ENCODE measurements at regions not wholly inside any gene's neighbourhood (a gene's known extent, or its start where the extent isn't known, plus 50 kb on each side); places are given as distances from the start of the nearest gene placed in this dataset.
A peak's percentile ranks its signal among the peaks of the same experiment; 100 is the strongest.
"Not testable (repeated sequence)": the region's sequence is repeated elsewhere in the genome, so short reads cannot be mapped to it uniquely, and the experiment has no call there.

DNA sequence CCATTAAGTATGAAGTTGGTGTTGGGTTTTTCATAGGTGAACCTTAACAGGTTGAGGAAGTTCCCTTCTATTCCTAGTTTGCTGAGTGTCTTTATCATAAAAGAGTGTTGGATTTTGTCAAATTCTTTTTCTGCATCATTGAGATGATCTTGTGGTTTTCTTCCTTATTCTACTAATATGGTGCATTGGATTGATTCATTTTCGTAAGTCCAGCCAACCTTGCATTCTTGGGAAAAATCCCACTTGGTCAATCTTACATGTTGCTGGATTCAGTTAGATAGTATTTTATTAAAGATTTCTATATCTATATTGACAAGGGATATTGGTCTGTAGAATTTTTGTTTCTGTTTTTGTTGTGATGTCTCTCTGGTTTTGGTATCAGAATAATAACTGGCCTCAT is 83.7 kb upstream of the C15orf39 start:
- Histone ChIP-seq H3K4me1 (peaks cover 0 to 17% (median 3%) of the 10 kb centered on the region in 6 donors), H3K27me3 (replicated peaks in 1 of 7) (no peaks in the 10 kb centered on the region), H3K9me3 (peaks cover 0 to 22% (median 12%) of the 10 kb centered on the region in 8 donors), H3K27ac (no peak overlapping the region), H3K4me3 (no peak overlapping the region), H3K36me3 (no peaks in the 10 kb centered on the region)
- 91 to 98% (median 97%) methylated on average over 1 of the region's 1 CpG for WGBS, 5 donors
- DNase-seq: no peak
- intact Hi-C loops (cut with DNase I; ENCODE audit: low total_unique reads): no loop called here
- TF ChIP-seq POLR2A (IDR thresholded peaks at IDR 0.05): no peak
- TF ChIP-seq, protein P1, sequence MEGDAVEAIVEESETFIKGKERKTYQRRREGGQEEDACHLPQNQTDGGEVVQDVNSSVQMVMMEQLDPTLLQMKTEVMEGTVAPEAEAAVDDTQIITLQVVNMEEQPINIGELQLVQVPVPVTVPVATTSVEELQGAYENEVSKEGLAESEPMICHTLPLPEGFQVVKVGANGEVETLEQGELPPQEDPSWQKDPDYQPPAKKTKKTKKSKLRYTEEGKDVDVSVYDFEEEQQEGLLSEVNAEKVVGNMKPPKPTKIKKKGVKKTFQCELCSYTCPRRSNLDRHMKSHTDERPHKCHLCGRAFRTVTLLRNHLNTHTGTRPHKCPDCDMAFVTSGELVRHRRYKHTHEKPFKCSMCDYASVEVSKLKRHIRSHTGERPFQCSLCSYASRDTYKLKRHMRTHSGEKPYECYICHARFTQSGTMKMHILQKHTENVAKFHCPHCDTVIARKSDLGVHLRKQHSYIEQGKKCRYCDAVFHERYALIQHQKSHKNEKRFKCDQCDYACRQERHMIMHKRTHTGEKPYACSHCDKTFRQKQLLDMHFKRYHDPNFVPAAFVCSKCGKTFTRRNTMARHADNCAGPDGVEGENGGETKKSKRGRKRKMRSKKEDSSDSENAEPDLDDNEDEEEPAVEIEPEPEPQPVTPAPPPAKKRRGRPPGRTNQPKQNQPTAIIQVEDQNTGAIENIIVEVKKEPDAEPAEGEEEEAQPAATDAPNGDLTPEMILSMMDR (IDR thresholded peaks at IDR 0.05 in 8 of 11, conservative IDR thresholded peaks at IDR 0.05 in 3 of 11): no peak

DNA sequence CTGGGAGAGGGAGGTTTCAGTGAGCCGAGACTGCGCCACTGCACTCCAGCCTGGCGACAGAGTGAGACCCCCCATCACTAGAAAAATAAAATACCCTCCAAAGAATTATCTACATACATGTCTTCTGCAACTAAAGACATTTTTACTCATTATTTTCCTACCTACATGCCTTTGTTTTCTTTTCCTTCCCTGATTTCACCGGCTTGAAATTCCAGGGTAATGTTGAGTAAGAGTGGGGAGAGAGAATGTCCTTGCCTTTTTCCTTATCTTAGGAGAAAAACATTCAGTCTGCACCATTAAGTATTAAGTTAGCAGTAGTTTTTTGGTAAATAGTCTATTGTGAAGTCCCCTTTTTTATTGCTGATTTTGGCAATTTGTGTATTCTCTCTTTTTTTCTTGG is 82.4 kb upstream of the C15orf39 start:
- WGBS, 5 donors: 83 to 96% (median 91%) methylated on average over 4 of the region's 4 CpGs
- DNase-seq; H3K9me3 ChIP-seq; H3K36me3 ChIP-seq; intact Hi-C loops (cut with DNase I; ENCODE audit: low total_unique reads); H3K27me3 ChIP-seq (replicated peaks in 1 of 7); H3K4me3 ChIP-seq; H3K27ac ChIP-seq: not testable (repeated sequence)
- H3K4me1 ChIP-seq: peaks cover 0 to 15% (median 7%) of the 10 kb centered on the region in 6 donors

DNA sequence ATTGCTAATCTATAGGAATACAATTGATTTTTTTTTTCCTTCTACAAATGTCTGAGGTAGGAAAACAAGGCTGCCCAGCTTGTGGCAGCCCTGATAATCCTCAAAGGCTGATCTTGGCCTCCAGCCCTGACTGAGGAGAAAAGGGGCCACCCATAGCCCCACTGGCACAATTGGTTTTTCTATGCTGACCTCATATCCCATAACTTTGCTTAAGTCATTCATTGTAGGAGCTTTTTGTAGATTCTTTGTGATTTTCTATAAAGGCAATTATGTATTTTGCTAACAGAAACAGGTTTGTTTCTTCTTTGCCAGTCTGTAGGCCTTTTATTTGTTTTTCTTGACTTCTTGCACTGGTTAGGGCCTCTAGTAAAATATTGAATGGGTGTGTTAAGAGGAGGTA is 80.2 kb upstream of the C15orf39 start:
- no peak overlapping the region for H3K4me3 ChIP-seq

DNA sequence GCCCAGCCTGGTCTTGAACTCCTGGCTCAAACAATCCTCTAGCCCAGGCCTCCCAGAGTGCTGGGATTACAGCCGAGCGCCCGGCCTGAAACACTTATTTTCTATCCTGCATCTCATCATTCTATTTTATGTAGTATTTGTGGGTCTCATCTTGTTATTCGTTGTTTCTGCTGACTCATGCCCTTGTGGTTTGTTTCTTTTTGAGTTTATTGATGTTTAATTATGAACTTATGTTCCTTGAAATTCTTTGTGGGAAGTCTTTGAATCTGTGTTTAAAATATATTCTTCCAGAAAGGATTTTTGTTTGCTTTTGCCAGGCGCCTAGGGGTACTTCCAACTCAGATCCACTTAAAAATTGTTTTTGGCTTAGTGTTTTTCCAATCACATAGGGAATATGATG is 78.3 kb upstream of the C15orf39 start:
- TF ChIP-seq, protein P1 (IDR thresholded peaks at IDR 0.05 in 8 of 11, conservative IDR thresholded peaks at IDR 0.05 in 3 of 11): no peak
- TF ChIP-seq POLR2AphosphoS5 (IDR thresholded peaks at IDR 0.05) (no peak), POLR2A (IDR thresholded peaks at IDR 0.05) (no peak)
- H3K9me3 ChIP-seq: no peaks in the 10 kb centered on the region
- WGBS, 5 donors: 76 to 82% (median 80%) methylated on average over 5 of the region's 5 CpGs

More for the DNA sequence above, 80.2 kb upstream of the C15orf39 start:
- intact Hi-C loops (cut with DNase I; ENCODE audit: low total_unique reads): no loop called here
- no peaks in the 10 kb centered on the region for H3K9me3 ChIP-seq
- H3K36me3 ChIP-seq: no peaks in the 10 kb centered on the region
- peaks cover 3 to 33% (median 26%) of the 10 kb centered on the region in 6 donors for H3K4me1 ChIP-seq
- H3K27ac ChIP-seq: no peak overlapping the region
- TF ChIP-seq, protein P1 (IDR thresholded peaks at IDR 0.05 in 8 of 11, conservative IDR thresholded peaks at IDR 0.05 in 3 of 11): no peak
- TF ChIP-seq POLR2A (IDR thresholded peaks at IDR 0.05) (no peak), POLR2AphosphoS5 (IDR thresholded peaks at IDR 0.05) (no peak)
- no peaks in the 10 kb centered on the region for H3K27me3 ChIP-seq (replicated peaks in 1 of 7)
- no peak for DNase-seq

DNA sequence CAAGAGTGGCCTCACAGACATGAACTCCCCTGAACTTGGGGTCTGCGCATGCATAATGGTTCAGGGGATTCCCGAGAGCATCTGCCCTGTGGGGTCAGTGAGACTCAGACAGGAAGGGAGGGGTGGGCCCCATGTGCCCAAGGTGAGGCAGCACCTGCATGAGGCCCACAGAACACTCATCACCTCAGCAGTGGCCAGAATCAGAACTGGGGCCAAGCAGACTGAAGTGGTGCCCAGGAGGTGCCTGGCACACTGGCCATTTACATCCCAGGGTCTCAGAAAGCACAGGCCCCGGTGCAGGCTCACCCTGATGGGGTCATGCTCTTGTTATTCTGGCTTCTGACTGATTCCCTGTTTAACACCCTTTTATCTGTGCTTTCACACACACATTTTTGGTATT is 77.4 kb upstream of the C15orf39 start:
- H3K27me3 ChIP-seq (replicated peaks in 1 of 7); H3K36me3 ChIP-seq; DNase-seq; H3K9me3 ChIP-seq; intact Hi-C loops (cut with DNase I; ENCODE audit: low total_unique reads): not testable (repeated sequence)
- peak overlapping the region; percentile 24 to 93 (median 87) for H3K27ac ChIP-seq
- peaks cover 3 to 60% (median 35%) of the 10 kb centered on the region in 6 donors for H3K4me1 ChIP-seq
- WGBS, 5 donors: 76 to 86% (median 83%) methylated on average over 3 of the region's 3 CpGs
- H3K4me3 ChIP-seq: peak overlapping the region in 1 of 8 donors; percentile 44

More for the DNA sequence above, 78.3 kb upstream of the C15orf39 start:
- Histone ChIP-seq H3K36me3 (no peaks in the 10 kb centered on the region), H3K4me3 (no peak overlapping the region), H3K27ac (peak overlapping the region in 4 of 8 donors; percentile 84 to 93 (median 90)), H3K4me1 (peaks cover 3 to 52% (median 32%) of the 10 kb centered on the region in 6 donors), H3K27me3 (replicated peaks in 1 of 7) (no peaks in the 10 kb centered on the region)
- no peak for DNase-seq
- intact Hi-C loops (cut with DNase I; ENCODE audit: low total_unique reads): no loop called here

All from spleen (tissue), 11 donors.